HEK293 (cell line): ENCODE measurements at regions not wholly inside any gene's neighbourhood (a gene's known extent, or its start where the extent isn't known, plus 50 kb on each side); places are given as distances from the start of the nearest gene placed in this dataset.

ENCODE experiments used
- ZNF19 ChIP-seq: fragments of 450-650 bp; formaldehyde crosslinking; IDR thresholded peaks from 2 replicates; pipeline ENCODE4; 2016; ENCODE audit warnings: missing biosample characterization, missing genetic modification characterization, low read depth
- ZNF473 ChIP-seq: fragments of 450-650 bp; formaldehyde crosslinking; IDR thresholded peaks from 2 replicates; pipeline ENCODE4 v1.5.1; 2017; ENCODE audit warnings: missing biosample characterization, missing genetic modification characterization
- ZNF571 ChIP-seq: fragments of 450-650 bp; formaldehyde crosslinking; IDR thresholded peaks from 2 replicates; pipeline ENCODE4 v1.5.0; 2017; ENCODE audit warnings: missing biosample characterization, missing genetic modification characterization
- TF ChIP-seq, protein P1 (sequence below): fragments of 450-650 bp; formaldehyde crosslinking; IDR thresholded peaks from 2 replicates; pipeline ENCODE4 v1.5.1; 2016; ENCODE audit warnings: missing biosample characterization, missing genetic modification characterization
- TF ChIP-seq, protein P2 (sequence below): fragments of 450-650 bp; IDR thresholded peaks from 2 replicates; pipeline ENCODE4 v1.5.1; 2018; ENCODE audit warnings: missing biosample characterization, missing genetic modification characterization
- TF ChIP-seq, protein P3 (sequence below): fragments of 450-650 bp; formaldehyde crosslinking; IDR thresholded peaks from 2 replicates; pipeline ENCODE4 v1.5.1; 2016; ENCODE audit warnings: missing biosample characterization, missing genetic modification characterization

DNA sequence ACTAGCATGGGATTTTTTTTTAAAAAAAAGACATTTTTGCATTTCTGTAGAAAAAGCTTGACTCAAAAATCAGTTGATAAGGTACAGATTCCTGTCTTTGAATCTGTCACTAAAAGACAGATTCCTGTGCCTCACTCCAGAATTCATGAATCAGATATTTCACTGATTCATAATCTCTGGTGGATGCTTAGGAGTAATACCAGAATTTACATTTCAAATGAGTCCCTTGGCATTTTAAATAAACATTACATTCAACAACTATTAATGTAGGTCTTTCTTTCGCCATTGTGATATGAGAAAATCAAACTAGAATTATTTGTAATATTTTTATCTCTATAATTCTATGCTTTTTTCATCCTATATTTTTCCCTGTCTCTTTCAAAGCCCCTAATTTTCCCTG lies 128.3 kb downstream of the APIP start:
- TF ChIP-seq ZNF571 (no peak), ZNF473 (tag by site-specific recombination) (no peak), ZNF19 (tag by site-specific recombination) (no peak)
- TF ChIP-seq, protein P1, sequence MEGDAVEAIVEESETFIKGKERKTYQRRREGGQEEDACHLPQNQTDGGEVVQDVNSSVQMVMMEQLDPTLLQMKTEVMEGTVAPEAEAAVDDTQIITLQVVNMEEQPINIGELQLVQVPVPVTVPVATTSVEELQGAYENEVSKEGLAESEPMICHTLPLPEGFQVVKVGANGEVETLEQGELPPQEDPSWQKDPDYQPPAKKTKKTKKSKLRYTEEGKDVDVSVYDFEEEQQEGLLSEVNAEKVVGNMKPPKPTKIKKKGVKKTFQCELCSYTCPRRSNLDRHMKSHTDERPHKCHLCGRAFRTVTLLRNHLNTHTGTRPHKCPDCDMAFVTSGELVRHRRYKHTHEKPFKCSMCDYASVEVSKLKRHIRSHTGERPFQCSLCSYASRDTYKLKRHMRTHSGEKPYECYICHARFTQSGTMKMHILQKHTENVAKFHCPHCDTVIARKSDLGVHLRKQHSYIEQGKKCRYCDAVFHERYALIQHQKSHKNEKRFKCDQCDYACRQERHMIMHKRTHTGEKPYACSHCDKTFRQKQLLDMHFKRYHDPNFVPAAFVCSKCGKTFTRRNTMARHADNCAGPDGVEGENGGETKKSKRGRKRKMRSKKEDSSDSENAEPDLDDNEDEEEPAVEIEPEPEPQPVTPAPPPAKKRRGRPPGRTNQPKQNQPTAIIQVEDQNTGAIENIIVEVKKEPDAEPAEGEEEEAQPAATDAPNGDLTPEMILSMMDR (tag by site-specific recombination), result no peak
- TF ChIP-seq, protein P2, sequence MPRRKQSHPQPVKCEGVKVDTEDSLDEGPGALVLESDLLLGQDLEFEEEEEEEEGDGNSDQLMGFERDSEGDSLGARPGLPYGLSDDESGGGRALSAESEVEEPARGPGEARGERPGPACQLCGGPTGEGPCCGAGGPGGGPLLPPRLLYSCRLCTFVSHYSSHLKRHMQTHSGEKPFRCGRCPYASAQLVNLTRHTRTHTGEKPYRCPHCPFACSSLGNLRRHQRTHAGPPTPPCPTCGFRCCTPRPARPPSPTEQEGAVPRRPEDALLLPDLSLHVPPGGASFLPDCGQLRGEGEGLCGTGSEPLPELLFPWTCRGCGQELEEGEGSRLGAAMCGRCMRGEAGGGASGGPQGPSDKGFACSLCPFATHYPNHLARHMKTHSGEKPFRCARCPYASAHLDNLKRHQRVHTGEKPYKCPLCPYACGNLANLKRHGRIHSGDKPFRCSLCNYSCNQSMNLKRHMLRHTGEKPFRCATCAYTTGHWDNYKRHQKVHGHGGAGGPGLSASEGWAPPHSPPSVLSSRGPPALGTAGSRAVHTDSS, result no peak
- TF ChIP-seq, protein P3, sequence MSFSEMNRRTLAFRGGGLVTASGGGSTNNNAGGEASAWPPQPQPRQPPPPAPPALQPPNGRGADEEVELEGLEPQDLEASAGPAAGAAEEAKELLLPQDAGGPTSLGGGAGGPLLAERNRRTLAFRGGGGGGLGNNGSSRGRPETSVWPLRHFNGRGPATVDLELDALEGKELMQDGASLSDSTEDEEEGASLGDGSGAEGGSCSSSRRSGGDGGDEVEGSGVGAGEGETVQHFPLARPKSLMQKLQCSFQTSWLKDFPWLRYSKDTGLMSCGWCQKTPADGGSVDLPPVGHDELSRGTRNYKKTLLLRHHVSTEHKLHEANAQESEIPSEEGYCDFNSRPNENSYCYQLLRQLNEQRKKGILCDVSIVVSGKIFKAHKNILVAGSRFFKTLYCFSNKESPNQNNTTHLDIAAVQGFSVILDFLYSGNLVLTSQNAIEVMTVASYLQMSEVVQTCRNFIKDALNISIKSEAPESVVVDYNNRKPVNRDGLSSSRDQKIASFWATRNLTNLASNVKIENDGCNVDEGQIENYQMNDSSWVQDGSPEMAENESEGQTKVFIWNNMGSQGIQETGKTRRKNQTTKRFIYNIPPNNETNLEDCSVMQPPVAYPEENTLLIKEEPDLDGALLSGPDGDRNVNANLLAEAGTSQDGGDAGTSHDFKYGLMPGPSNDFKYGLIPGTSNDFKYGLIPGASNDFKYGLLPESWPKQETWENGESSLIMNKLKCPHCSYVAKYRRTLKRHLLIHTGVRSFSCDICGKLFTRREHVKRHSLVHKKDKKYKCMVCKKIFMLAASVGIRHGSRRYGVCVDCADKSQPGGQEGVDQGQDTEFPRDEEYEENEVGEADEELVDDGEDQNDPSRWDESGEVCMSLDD (tag by site-specific recombination), result no peak
